ENCODE measurements at regions not wholly inside any gene's neighbourhood (a gene's known extent, or its start where the extent isn't known, plus 50 kb on each side); places are given as distances from the start of the nearest gene placed in this dataset.
A peak's percentile ranks its signal among the peaks of the same experiment; 100 is the strongest.

- no peaks in the 10 kb centered on the region for H3K9me3 ChIP-seq (replicated peaks; ENCODE audit: control insufficient read depth, insufficient read depth, low read depth, low read length)
- H3K4me1 ChIP-seq (replicated peaks in 1 of 2; ENCODE audit: control insufficient read depth in 2 of 2, insufficient read depth in 2 of 2, low read length in 2 of 2) = peaks cover 4 to 16% of the 10 kb centered on the region in 2 experiments; a peak in 4 of 5 replicates
- in situ Hi-C loops (cut with MboI) = no loop called here
- no peak overlapping the region; the same call in 1 of the 2 replicates for H3K4me2 ChIP-seq (ENCODE audit: insufficient read depth, low read length)
- POLR2A ChIA-PET = no interaction called here
- no peak overlapping the region for H3K9ac ChIP-seq (ENCODE audit: insufficient read depth in 1 of 2, low read depth in 2 of 2, low read length in 2 of 2)
- H3K27me3 ChIP-seq (ENCODE audit: control insufficient read depth in 2 of 2, insufficient read depth in 2 of 2, low read length in 2 of 2) = no peaks in the 10 kb centered on the region
- no peaks in the 10 kb centered on the region for H3K9me1 ChIP-seq (ENCODE audit: control insufficient read depth, insufficient read depth, low read length)
- no peaks in the 10 kb centered on the region; the same call in 1 of the 2 replicates for H4K20me1 ChIP-seq (replicated peaks; ENCODE audit: control insufficient read depth, insufficient read depth, low read length)
- FAIRE-seq (no peak), DNase-seq (ENCODE audit: extremely low read depth in 1 of 4, low spot score in 3 of 4) (no peak), ATAC-seq (peak; percentile 60; the same call in 2 of the 3 replicates)
- H3K79me2 ChIP-seq (ENCODE audit: control insufficient read depth, insufficient read depth, low read length) = no peaks in the 10 kb centered on the region
- CTCF ChIA-PET (ENCODE audit: low intra/inter-chr PET ratio) = no interaction called here
- intact Hi-C loops (cut with micrococcal nuclease) = no loop called here
- H3K36me3 ChIP-seq (ENCODE audit: control insufficient read depth, insufficient read depth, low read length) = no peaks in the 10 kb centered on the region
- H3K27ac ChIP-seq (ENCODE audit: extremely low read depth, low read depth, low read length) = no peak overlapping the region
- BruUV-seq (replicated peaks) = no TSS peak
- WGBS (ENCODE audit: insufficient coverage, low coverage, missing lambda C conversion rate) = 10% methylated on average over 3 of the region's 3 CpGs
- no peak overlapping the region for H3K4me3 ChIP-seq
- H2AFZ ChIP-seq (ENCODE audit: low read depth, low read length) = no peak overlapping the region
- TF ChIP-seq SOX6 (IDR thresholded peaks at IDR 0.05) (no peak), DMBX1 (CRISPR knock-in tag; IDR thresholded peaks at IDR 0.05; ENCODE audit: borderline replicate concordance) (no peak), TEAD4 (IDR thresholded peaks at IDR 0.05; ENCODE audit: low read length) (peak; percentile 77), TEAD4 (CRISPR knock-in tag; IDR thresholded peaks at IDR 0.05; ENCODE audit: borderline replicate concordance) (no peak), ZBTB49 (CRISPR knock-in tag; IDR thresholded peaks at IDR 0.05; ENCODE audit: borderline replicate concordance) (no peak), RERE (CRISPR knock-in tag; IDR thresholded peaks at IDR 0.05; ENCODE audit: borderline replicate concordance) (no peak), ZNF696 (CRISPR knock-in tag; conservative IDR thresholded peaks at IDR 0.05) (no peak), DLX4 (CRISPR knock-in tag; IDR thresholded peaks at IDR 0.05) (no peak), EZH2 (IDR thresholded peaks at IDR 0.05; ENCODE audit: borderline replicate concordance, low read depth, low read length) (no peak), CBFB (CRISPR knock-in tag; IDR thresholded peaks at IDR 0.05) (no peak), ZNF512 (tag; IDR thresholded peaks at IDR 0.05) (peak; percentile 44; the same call in 1 of the 2 replicates), ELF4 (CRISPR knock-in tag; IDR thresholded peaks at IDR 0.05) (no peak), ESRRA (IDR thresholded peaks at IDR 0.05; ENCODE audit: borderline replicate concordance, low read depth) (peak; percentile 44; the same call in 1 of the 2 replicates), ZBTB17 (CRISPR knock-in tag; IDR thresholded peaks at IDR 0.05) (no peak)
Measured at GRCh38 chr3:141682007-141682406, 56.1 kb upstream of the RNF7 start.
